SK-N-SH (cell line): ENCODE measurements at regions not wholly inside any gene's neighbourhood (a gene's known extent, or its start where the extent isn't known, plus 50 kb on each side); places are given as distances from the start of the nearest gene placed in this dataset.

ENCODE experiments used
- CTCF ChIA-PET: fragments of 300-600, 350-600 bp; formaldehyde crosslinking; extraction: SDS; loops from one replicate; lab custom pipeline; 2021; lab: Yijun Ruan, JAX
- POLR2A ChIA-PET: fragments of 350-600 bp; sonication (Branson Sonifier 250); formaldehyde crosslinking; extraction: SDS; loops from one replicate; lab custom pipeline; 2020; ENCODE audit warnings: antibody characterized with exemption, inconsistent platforms; lab: Yijun Ruan, JAX
- DNase-seq: peaks from one replicate; pipeline ENCODE4 v3.0.0; 2012
- H2AFZ ChIP-seq: fragments of 200-600 bp; sonication (generic); 2 replicates; pipeline ENCODE4 v1.8.1; 2016; ENCODE audit warnings: antibody characterized with exemption, mild to moderate bottlenecking, low read depth
- H3F3A ChIP-seq: fragments of 200-600 bp; sonication (generic); replicated peaks from 2 replicates; pipeline ENCODE3; 2016; ENCODE audit warnings: antibody characterized with exemption, mild to moderate bottlenecking; ENCODE audit not compliant: insufficient read depth
- H3K27ac ChIP-seq, 2 experiments: fragments of 200-500 bp in 1 of 2; fragments of 200-600 bp in 1 of 2; sonication (Bioruptor generic) in 1 of 2; sonication (generic), shearing (Covaris generic) in 1 of 2; 2 replicates each; pipeline versions ENCODE4 v1.5.1 to v1.6.1; 2014 to 2016; ENCODE audit warnings: low read depth in 2 of 2, inconsistent platforms in 1 of 2, low read length in 1 of 2, mild to moderate bottlenecking in 1 of 2, mixed read lengths in 1 of 2
- H3K27me3 ChIP-seq: fragments of 200-600 bp; sonication (generic), shearing (Covaris generic); 2 replicates; pipeline ENCODE4 v1.6.1; 2016; ENCODE audit warnings: mixed run types; ENCODE audit not compliant: insufficient read depth
- H3K36me3 ChIP-seq, 2 experiments: fragments of 200-500 bp in 1 of 2; fragments of 200-600 bp in 1 of 2; sonication (Bioruptor generic) in 1 of 2; sonication (generic) in 1 of 2; replicated peaks in 1 of 2; 2 replicates each; pipeline versions ENCODE3 to v1.5.1; 2014 to 2016; ENCODE audit warnings: low read length in 1 of 2, mild to moderate bottlenecking in 1 of 2; ENCODE audit not compliant: insufficient read depth in 2 of 2, control insufficient read depth in 1 of 2
- H3K4me1 ChIP-seq, 2 experiments: fragments of 200-500 bp in 1 of 2; fragments of 200-600 bp in 1 of 2; sonication (Bioruptor generic) in 1 of 2; sonication (generic), shearing (Covaris generic) in 1 of 2; 2 replicates each; pipeline versions ENCODE4 v1.5.1 to v1.6.1; 2014 to 2016; ENCODE audit warnings: low read depth in 1 of 2, low read length in 1 of 2, mixed run types in 1 of 2; ENCODE audit not compliant: insufficient read depth in 2 of 2, control insufficient read depth in 1 of 2
- H3K4me2 ChIP-seq: fragments of 200-600 bp; sonication (generic), shearing (Covaris generic); 2 replicates; pipeline ENCODE4 v1.6.1; 2017; ENCODE audit warnings: mixed run types
- H3K4me3 ChIP-seq, 2 experiments: fragments of 200-500 bp in 1 of 2; fragments of 200-600 bp in 1 of 2; sonication (Bioruptor generic) in 1 of 2; sonication (generic), shearing (Covaris generic) in 1 of 2; 2 replicates each; pipeline versions ENCODE4 v1.5.1 to v1.8.1; 2014 to 2016; ENCODE audit warnings: low read depth in 2 of 2, inconsistent platforms in 1 of 2, low read length in 1 of 2, mild to moderate bottlenecking in 1 of 2, mixed read lengths in 1 of 2, moderate library complexity in 1 of 2
- H3K79me2 ChIP-seq: fragments of 200-600 bp; sonication (generic); 2 replicates; pipeline ENCODE4 v1.8.1; 2017; ENCODE audit warnings: mild to moderate bottlenecking; ENCODE audit not compliant: insufficient read depth
- H3K9ac ChIP-seq: fragments of 200-600 bp; sonication (generic); 2 replicates; pipeline ENCODE4 v1.6.1; 2017; ENCODE audit warnings: mixed run types
- H3K9me2 ChIP-seq: fragments of 200-600 bp; sonication (generic); 2 replicates; pipeline ENCODE4 v1.6.1; 2017; ENCODE audit warnings: mixed run types
- H3K9me3 ChIP-seq: fragments of 200-600 bp; sonication (generic); 2 replicates; pipeline ENCODE4 v1.6.1; 2017; ENCODE audit warnings: mixed run types, mild to moderate bottlenecking, moderate library complexity
- H4K20me1 ChIP-seq: fragments of 200-600 bp; sonication (generic); 2 replicates; pipeline ENCODE4 v1.6.1; 2017; ENCODE audit warnings: mild to moderate bottlenecking, mixed run types; ENCODE audit not compliant: insufficient read depth
- ELF1 ChIP-seq: IDR thresholded peaks from 2 replicates; pipeline ENCODE4 v1.4.0; 2012
- EZH2phosphoT487 ChIP-seq: fragments of 200-600 bp; sonication (generic); IDR thresholded peaks from 2 replicates; pipeline ENCODE4 v1.6.1; 2017; ENCODE audit warnings: low read depth, mixed run types, mild to moderate bottlenecking, antibody characterized with exemption, moderate library complexity, borderline replicate concordance
- FOSL2 ChIP-seq: IDR thresholded peaks from 2 replicates; pipeline ENCODE4 v1.4.0; 2012; ENCODE audit warnings: low read depth, mild to moderate bottlenecking, moderate library complexity, borderline replicate concordance
- FOXJ3 ChIP-seq: sonication (generic); formaldehyde crosslinking; IDR thresholded peaks from 2 replicates; pipeline ENCODE4 v1.5.1; 2020; ENCODE audit warnings: mild to moderate bottlenecking, missing genetic modification reagents
- GABPA ChIP-seq: IDR thresholded peaks from 2 replicates; pipeline ENCODE4 v1.4.0; 2012; ENCODE audit warnings: low read depth, mild to moderate bottlenecking
- GATA2 ChIP-seq: sonication (generic); formaldehyde crosslinking; IDR thresholded peaks from 2 replicates; pipeline ENCODE4 v1.5.0; 2020; ENCODE audit warnings: mild to moderate bottlenecking, missing genetic modification reagents
- JUND ChIP-seq: IDR thresholded peaks from 2 replicates; pipeline ENCODE4 v1.4.0; 2012
- MEF2A ChIP-seq: IDR thresholded peaks from 2 replicates; pipeline ENCODE4 v1.4.0; 2012; ENCODE audit warnings: low read depth, borderline replicate concordance
- MXI1 ChIP-seq: IDR thresholded peaks from 2 replicates; pipeline ENCODE4 v1.6.1; 2012; ENCODE audit warnings: mild to moderate bottlenecking, low read depth, low read length, improper control_type of control experiment
- NFIC ChIP-seq: IDR thresholded peaks from 2 replicates; pipeline ENCODE4 v1.4.0; 2012; ENCODE audit warnings: borderline replicate concordance
- POLR2AphosphoS5 ChIP-seq: IDR thresholded peaks from 2 replicates; pipeline ENCODE4 v1.6.1; 2012; ENCODE audit warnings: low read depth, low read length
- RCOR1 ChIP-seq: fragments of 150-350 bp; IDR thresholded peaks from 2 replicates; pipeline ENCODE4 v1.6.1; 2017; ENCODE audit warnings: antibody characterized with exemption, low read length
- REST ChIP-seq: IDR thresholded peaks from 2 replicates; pipeline ENCODE4 v1.6.1; 2012; ENCODE audit warnings: mild to moderate bottlenecking, low read depth, low read length, moderate library complexity
- RFX5 ChIP-seq: IDR thresholded peaks from 2 replicates; pipeline ENCODE4 v1.6.1; 2012; ENCODE audit warnings: mild to moderate bottlenecking, improper control_type of control experiment, low read length
- RXRA ChIP-seq: IDR thresholded peaks from 2 replicates; pipeline ENCODE4 v1.4.0; 2012; ENCODE audit warnings: low read depth, mild to moderate bottlenecking, borderline replicate concordance
- WGBS: methylation state at CpG from one replicate; pipeline ENCODE4 v1.1.6; 2017; ENCODE audit warnings: low lambda C conversion rate; 5-methylcytosine and 5-hydroxymethylcytosine counted together
- TF ChIP-seq, protein P1 (sequence below): fragments of 150-350 bp; IDR thresholded peaks from 2 replicates; pipeline ENCODE4 v1.6.1; 2017; ENCODE audit warnings: antibody characterized with exemption, low read length, low read depth, borderline replicate concordance
- TF ChIP-seq, protein P2 (sequence below): fragments of 200-600 bp; sonication (generic); IDR thresholded peaks from 2 replicates; pipeline ENCODE4 v1.6.1; 2017; ENCODE audit warnings: antibody characterized with exemption, mild to moderate bottlenecking, moderate library complexity

DNA sequence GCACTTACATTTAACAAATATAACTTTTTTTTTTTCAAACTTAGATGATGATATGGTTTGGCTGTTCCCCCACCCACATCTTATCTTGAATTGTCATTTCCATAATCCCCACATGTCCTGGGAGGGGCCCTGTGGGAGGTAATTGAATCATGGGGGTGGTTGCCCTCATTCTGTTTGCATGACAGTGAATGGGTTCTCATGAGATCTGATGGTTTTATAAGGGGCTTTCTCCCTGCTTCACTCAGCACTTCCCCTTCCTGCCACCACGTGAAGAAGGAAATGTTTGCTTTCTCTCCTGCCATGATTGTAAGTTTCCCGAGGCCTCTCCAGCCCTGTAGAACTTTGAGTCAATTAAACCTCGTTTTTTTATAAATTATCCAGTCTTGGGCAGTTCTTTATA is 432.6 kb downstream of the AMY1C start:
- no peak overlapping the region for H3K27ac ChIP-seq

More for the DNA sequence above, 432.6 kb downstream of the AMY1C start:
- 11% methylated on average over 3 of the region's 3 CpGs for WGBS
- no peaks in the 10 kb centered on the region for H3K27me3 ChIP-seq
- no peak overlapping the region for H3K4me2 ChIP-seq
- H3K4me1 ChIP-seq: no peaks in the 10 kb centered on the region
- no peaks in the 10 kb centered on the region for H3F3A ChIP-seq
- TF ChIP-seq MXI1 (no peak), RFX5 (no peak), FOSL2 (no peak), GABPA (no peak), MEF2A (no peak), POLR2AphosphoS5 (no peak), REST (no peak), FOXJ3 (CRISPR knock-in tag) (no peak), RCOR1 (no peak), EZH2phosphoT487 (no peak), RXRA (no peak), ELF1 (no peak), NFIC (no peak), JUND (no peak), GATA2 (CRISPR knock-in tag) (no peak)
- TF ChIP-seq, protein P1, sequence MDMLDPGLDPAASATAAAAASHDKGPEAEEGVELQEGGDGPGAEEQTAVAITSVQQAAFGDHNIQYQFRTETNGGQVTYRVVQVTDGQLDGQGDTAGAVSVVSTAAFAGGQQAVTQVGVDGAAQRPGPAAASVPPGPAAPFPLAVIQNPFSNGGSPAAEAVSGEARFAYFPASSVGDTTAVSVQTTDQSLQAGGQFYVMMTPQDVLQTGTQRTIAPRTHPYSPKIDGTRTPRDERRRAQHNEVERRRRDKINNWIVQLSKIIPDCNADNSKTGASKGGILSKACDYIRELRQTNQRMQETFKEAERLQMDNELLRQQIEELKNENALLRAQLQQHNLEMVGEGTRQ: no peak
- TF ChIP-seq, protein P2, sequence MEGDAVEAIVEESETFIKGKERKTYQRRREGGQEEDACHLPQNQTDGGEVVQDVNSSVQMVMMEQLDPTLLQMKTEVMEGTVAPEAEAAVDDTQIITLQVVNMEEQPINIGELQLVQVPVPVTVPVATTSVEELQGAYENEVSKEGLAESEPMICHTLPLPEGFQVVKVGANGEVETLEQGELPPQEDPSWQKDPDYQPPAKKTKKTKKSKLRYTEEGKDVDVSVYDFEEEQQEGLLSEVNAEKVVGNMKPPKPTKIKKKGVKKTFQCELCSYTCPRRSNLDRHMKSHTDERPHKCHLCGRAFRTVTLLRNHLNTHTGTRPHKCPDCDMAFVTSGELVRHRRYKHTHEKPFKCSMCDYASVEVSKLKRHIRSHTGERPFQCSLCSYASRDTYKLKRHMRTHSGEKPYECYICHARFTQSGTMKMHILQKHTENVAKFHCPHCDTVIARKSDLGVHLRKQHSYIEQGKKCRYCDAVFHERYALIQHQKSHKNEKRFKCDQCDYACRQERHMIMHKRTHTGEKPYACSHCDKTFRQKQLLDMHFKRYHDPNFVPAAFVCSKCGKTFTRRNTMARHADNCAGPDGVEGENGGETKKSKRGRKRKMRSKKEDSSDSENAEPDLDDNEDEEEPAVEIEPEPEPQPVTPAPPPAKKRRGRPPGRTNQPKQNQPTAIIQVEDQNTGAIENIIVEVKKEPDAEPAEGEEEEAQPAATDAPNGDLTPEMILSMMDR: no peak
- ChIA-PET CTCF (no interaction called here), POLR2A (no interaction called here)
- no peak overlapping the region for H3K9ac ChIP-seq
- H4K20me1 ChIP-seq: no peaks in the 10 kb centered on the region
- no peaks in the 10 kb centered on the region for H3K9me2 ChIP-seq
- H2AFZ ChIP-seq: no peak overlapping the region
- no peaks in the 10 kb centered on the region for H3K79me2 ChIP-seq
- no peak for DNase-seq
- no peaks in the 10 kb centered on the region for H3K36me3 ChIP-seq
- H3K4me3 ChIP-seq: no peak overlapping the region
- no peaks in the 10 kb centered on the region for H3K9me3 ChIP-seq
